ENCODE measurements at regions not wholly inside any gene's neighbourhood (a gene's known extent, or its start where the extent isn't known, plus 50 kb on each side); places are given as distances from the start of the nearest gene placed in this dataset.
A peak's percentile ranks its signal among the peaks of the same experiment; 100 is the strongest.

DNA sequence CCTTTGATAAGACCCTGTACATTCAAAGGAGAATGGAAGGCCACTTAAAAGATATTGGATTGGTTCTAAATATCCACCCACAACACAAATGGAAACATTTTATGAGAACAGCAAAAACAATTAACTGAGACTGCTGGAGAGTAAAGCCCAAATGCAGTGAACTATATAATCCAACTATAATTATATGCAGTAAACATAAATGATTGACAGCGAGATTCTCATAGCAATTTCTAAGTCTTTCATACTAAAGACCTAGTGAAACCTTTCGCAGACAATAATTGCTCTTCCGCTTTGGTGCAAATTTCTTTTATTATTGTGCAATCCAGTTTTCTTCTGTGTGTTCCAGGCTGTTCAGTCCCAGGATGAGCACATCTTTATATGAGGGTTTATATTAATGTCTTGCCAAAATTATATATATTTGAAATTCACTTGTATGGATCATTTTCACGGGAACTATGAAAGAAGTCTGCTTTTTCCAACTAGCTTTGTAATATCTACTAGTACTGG, 190.9 kb downstream of the ST6GAL2 start:
- POLR2A ChIA-PET (ENCODE audit: unreplicated experiment): no interaction called here
- Histone ChIP-seq H2AFZ (replicated peaks; ENCODE audit: low read length, poor library complexity) (no peak overlapping the region), H3K56ac (ENCODE audit: extremely low read depth, insufficient read depth, low read length) (no peak overlapping the region), H3K14ac (replicated peaks; ENCODE audit: low read depth, low read length) (no peak overlapping the region), H2BK5ac (ENCODE audit: low read depth, low read length, poor library complexity, severe bottlenecking) (no peak overlapping the region), H3K4me3 (ENCODE audit: insufficient read depth, low read depth, low read length) (no peak overlapping the region), H3K9ac (ENCODE audit: low read depth, low read length) (no peak overlapping the region), H3K27me3 (ENCODE audit: control insufficient read depth, insufficient read depth, low read length) (no peaks in the 10 kb centered on the region), H3K18ac (ENCODE audit: low read depth, low read length) (no peak overlapping the region), H3K36me3 (ENCODE audit: control insufficient read depth, insufficient read depth, low read length) (no peaks in the 10 kb centered on the region), H3K23ac (ENCODE audit: low read depth, low read length) (no peak overlapping the region), H3K27ac (ENCODE audit: insufficient read depth, low read length) (no peak overlapping the region), H4K20me1 (ENCODE audit: insufficient read depth, low read length) (no peaks in the 10 kb centered on the region), H4K91ac (ENCODE audit: insufficient read depth, low read depth, low read length) (no peak overlapping the region), H2AK9ac (replicated peaks; ENCODE audit: low read depth, low read length, poor library complexity) (no peak overlapping the region), H4K8ac (ENCODE audit: low read depth in 2 of 2, low read length in 2 of 2) (no peak overlapping the region), H3K4ac (ENCODE audit: low read depth, low read length) (no peak overlapping the region), H4K5ac (ENCODE audit: low read depth, low read length) (no peak overlapping the region), H2BK20ac (ENCODE audit: low read depth, low read length) (no peak overlapping the region), H2BK120ac (ENCODE audit: low read depth, low read length) (no peak overlapping the region), H3K9me1 (ENCODE audit: insufficient read depth, low read length) (no peaks in the 10 kb centered on the region), H3K4me1 (ENCODE audit: control insufficient read depth, insufficient read depth, low read length) (no peaks in the 10 kb centered on the region), H3K79me1 (ENCODE audit: low read depth in 1 of 2, low read length in 2 of 2) (no peaks in the 10 kb centered on the region), H3K9me3 (ENCODE audit: control insufficient read depth, insufficient read depth, low read length) (peaks cover 5% of the 10 kb centered on the region; the same call in 1 of the 2 replicates), H2BK15ac (ENCODE audit: low read depth, low read length) (no peak overlapping the region), H2AK5ac (ENCODE audit: low read depth, low read length) (no peak overlapping the region), H3K4me2 (ENCODE audit: low read depth, low read length) (no peak overlapping the region)
- BruUV-seq (replicated peaks): no TSS peak
- in situ Hi-C loops (cut with MboI; ENCODE audit: low sequenced_read_pairs): no loop called here
- dilution Hi-C loops (cut with HindIII; ENCODE audit: low sequenced_read_pairs, unreplicated experiment): no loop called here
- TF ChIP-seq BHLHE40 (IDR thresholded peaks at IDR 0.05; ENCODE audit: low read depth, low read length) (no peak), MXI1 (IDR thresholded peaks at IDR 0.05; ENCODE audit: borderline replicate concordance, low read depth, low read length) (no peak), CEBPB (IDR thresholded peaks at IDR 0.05; ENCODE audit: low read depth, low read length) (peak; percentile 56; the same call in 1 of the 2 replicates), POLR2A (IDR thresholded peaks at IDR 0.05; ENCODE audit: low read depth, low read length) (no peak), NFE2L2 (IDR thresholded peaks at IDR 0.05; ENCODE audit: low read depth, low read length) (no peak)
- TF ChIP-seq, protein P1, sequence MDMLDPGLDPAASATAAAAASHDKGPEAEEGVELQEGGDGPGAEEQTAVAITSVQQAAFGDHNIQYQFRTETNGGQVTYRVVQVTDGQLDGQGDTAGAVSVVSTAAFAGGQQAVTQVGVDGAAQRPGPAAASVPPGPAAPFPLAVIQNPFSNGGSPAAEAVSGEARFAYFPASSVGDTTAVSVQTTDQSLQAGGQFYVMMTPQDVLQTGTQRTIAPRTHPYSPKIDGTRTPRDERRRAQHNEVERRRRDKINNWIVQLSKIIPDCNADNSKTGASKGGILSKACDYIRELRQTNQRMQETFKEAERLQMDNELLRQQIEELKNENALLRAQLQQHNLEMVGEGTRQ (IDR thresholded peaks at IDR 0.05; ENCODE audit: low read depth, low read length): no peak
- TF ChIP-seq, protein P2, sequence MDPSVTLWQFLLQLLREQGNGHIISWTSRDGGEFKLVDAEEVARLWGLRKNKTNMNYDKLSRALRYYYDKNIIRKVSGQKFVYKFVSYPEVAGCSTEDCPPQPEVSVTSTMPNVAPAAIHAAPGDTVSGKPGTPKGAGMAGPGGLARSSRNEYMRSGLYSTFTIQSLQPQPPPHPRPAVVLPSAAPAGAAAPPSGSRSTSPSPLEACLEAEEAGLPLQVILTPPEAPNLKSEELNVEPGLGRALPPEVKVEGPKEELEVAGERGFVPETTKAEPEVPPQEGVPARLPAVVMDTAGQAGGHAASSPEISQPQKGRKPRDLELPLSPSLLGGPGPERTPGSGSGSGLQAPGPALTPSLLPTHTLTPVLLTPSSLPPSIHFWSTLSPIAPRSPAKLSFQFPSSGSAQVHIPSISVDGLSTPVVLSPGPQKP (IDR thresholded peaks at IDR 0.05; ENCODE audit: borderline replicate concordance, low read depth, low read length): no peak
- CTCF ChIA-PET: interaction anchor here (0.6 kb wide), 1 partner anchor 19 kb away, joined by 3 read pairs; no protein-coding TSS in a partner anchor
- WGBS, 2 experiments (ENCODE audit: extremely low coverage in 2 of 2, insufficient read length in 1 of 2): no CpG with 5 or more reads among the region's 4 CpGs
- no peak for ATAC-seq (ENCODE audit: low read depth)
- intact Hi-C loops (cut with micrococcal nuclease): no loop called here
- DNase-seq: no peak

Data from IMR-90 (cell line).